Kidney epithelial cell (primary cell): ENCODE measurements at regions not wholly inside any gene's neighbourhood (a gene's known extent, or its start where the extent isn't known, plus 50 kb on each side); places are given as distances from the start of the nearest gene placed in this dataset.

ENCODE experiments used
- DNase-seq: peaks from one replicate; pipeline ENCODE4 v3.0.0-alpha.2; 2010; ENCODE audit warnings: low read depth
- H3K27me3 ChIP-seq: 2 replicates; pipeline ENCODE4 v1.6.0; 2011; ENCODE audit warnings: low read length; ENCODE audit not compliant: control insufficient read depth, insufficient read depth
- H3K36me3 ChIP-seq: 2 replicates; pipeline ENCODE4 v1.5.1; 2011; ENCODE audit warnings: low read length; ENCODE audit not compliant: control insufficient read depth, insufficient read depth
- H3K4me3 ChIP-seq: 2 replicates; pipeline ENCODE4 v1.5.1; 2011; ENCODE audit warnings: low read depth, mild to moderate bottlenecking, control low read depth, low read length
- CTCF ChIP-seq: IDR thresholded peaks from 2 replicates; pipeline ENCODE4 v1.5.1; 2011; ENCODE audit warnings: mild to moderate bottlenecking, moderate library complexity, low read length, control low read depth, inconsistent platforms; ENCODE audit not compliant: insufficient read depth, poor library complexity, severe bottlenecking

DNA sequence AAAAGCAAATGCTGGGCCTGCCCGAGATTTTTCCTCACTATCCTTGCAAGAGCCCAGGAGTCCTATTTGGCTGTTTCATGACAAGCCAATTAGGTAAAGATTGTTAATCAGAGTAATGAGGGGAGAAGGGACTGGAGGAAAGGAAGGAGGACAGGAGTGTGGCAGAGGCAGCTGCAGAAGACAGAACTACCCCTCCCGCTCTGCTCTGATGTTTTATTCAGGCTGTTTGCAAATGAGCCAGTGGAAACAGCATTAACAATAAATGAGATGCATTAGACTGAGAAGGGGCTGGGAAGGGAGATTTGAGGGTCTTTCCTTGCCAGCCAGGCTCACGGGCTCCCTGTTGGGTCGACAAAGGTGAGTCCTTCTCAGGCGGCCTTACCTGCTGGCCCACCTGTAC lies 421.0 kb upstream of the CCDC196 start:
- H3K36me3 ChIP-seq: no peaks in the 10 kb centered on the region
- H3K4me3 ChIP-seq: no peak overlapping the region
- TF ChIP-seq CTCF: no peak
- no peak for DNase-seq
- H3K27me3 ChIP-seq: no peaks in the 10 kb centered on the region

- no peaks in the 10 kb centered on the region for H3K27me3 ChIP-seq
- no peak for TF ChIP-seq CTCF
- DNase-seq: no peak
These were observed 419.0 kb upstream of the CCDC196 start for GRCh38 chr14:66066981-66067776.

DNA sequence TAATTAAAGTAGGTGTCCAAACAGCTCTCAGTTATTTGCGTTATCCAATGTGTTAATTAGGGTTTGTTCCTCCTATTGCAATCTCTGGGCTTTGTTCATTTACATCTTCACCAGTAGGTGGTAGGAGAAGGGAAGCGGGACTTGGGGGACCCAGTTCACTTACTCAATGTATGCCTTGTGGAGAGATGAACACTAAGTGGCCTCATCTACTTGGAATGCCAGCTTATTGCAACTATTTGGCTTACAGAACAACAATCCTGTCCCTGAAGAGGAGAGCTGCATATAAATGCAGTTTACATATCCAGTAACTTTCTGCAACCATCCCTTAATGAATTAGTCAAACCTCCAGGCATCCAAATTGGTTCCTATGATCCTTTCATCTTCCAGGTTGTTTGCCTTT lies 417.1 kb upstream of the CCDC196 start:
- DNase-seq: no peak
- TF ChIP-seq CTCF: no peak
- no peaks in the 10 kb centered on the region for H3K36me3 ChIP-seq
- H3K4me3 ChIP-seq: no peak overlapping the region
- no peaks in the 10 kb centered on the region for H3K27me3 ChIP-seq

More at GRCh38 chr14:66066981-66067776, 419.0 kb upstream of the CCDC196 start:
- H3K36me3 ChIP-seq: no peaks in the 10 kb centered on the region
- H3K4me3 ChIP-seq: no peak overlapping the region

GRCh38 chr14:66069830-66070541 lies 416.2 kb upstream of the CCDC196 start:
- DNase-seq: no peak
- TF ChIP-seq CTCF: no peak

DNA sequence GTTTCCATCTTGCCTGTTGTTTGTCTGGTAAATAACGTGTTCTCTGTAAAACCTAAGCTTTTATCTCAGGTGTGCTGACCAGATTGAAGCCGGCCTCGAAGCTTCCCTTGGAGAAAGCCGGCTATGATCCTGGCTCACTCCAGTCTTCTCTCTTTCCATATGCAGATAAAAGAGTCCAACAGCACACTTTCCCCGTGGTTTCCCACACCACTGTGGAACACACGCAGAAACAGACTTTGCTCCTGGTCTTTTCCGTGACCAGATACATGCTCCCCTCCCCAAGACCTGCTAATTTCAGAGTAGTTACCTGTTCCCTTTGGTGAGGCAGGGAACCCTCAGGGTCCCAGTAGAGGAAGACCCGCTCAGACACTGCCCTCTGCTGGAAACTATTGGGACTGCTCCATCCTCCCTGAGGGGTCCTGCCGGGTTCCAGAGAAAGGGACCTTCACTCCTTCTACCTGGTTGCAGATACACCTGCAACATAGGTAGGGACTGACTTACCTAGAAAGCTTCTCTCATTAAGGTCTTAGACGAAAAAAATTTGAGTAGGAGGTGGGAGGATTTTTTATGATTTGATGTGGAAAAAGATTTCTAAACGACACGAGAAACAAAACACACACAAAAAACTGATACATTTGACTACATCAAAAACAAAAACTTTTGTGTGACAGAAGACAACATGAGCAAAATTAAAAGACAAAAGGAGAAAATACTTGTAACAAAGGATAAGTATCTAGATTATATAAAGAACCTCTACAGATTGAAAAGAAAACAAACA lies 415.4 kb upstream of the CCDC196 start:
- TF ChIP-seq CTCF: peak; percentile 86
- Histone ChIP-seq H3K4me3 (no peak overlapping the region), H3K27me3 (no peaks in the 10 kb centered on the region), H3K36me3 (no peaks in the 10 kb centered on the region)
- DNase-seq: no peak

More at GRCh38 chr14:66069830-66070541, 416.2 kb upstream of the CCDC196 start:
- Histone ChIP-seq H3K27me3 (no peaks in the 10 kb centered on the region), H3K36me3 (no peaks in the 10 kb centered on the region), H3K4me3 (no peak overlapping the region)
